Cardiac fibroblast (primary cell): ENCODE measurements at regions not wholly inside any gene's neighbourhood (a gene's known extent, or its start where the extent isn't known, plus 50 kb on each side); places are given as distances from the start of the nearest gene placed in this dataset.

Experiments used
- DNase-seq, 2 donors: peaks; one replicate each; pipeline versions ENCODE4 v3.0.0 to v3.0.0-alpha.2; 2010; ENCODE audit warnings: low read depth in 2 of 2
- H3K4me3 ChIP-seq, 2 donors: replicated peaks in 1 of 2; 1 replicate in 1 of 2; 2 replicates in 1 of 2; pipeline ENCODE4 v1.5.1; 2011; ENCODE audit warnings: low read depth in 2 of 2, low read length in 2 of 2, mild to moderate bottlenecking in 2 of 2, moderate library complexity in 1 of 2
- TF ChIP-seq, protein P1 (sequence below): IDR thresholded peaks from one replicate; pipeline ENCODE4 v1.5.1; 2011; ENCODE audit warnings: low read depth, mild to moderate bottlenecking, low read length, inconsistent platforms

DNA sequence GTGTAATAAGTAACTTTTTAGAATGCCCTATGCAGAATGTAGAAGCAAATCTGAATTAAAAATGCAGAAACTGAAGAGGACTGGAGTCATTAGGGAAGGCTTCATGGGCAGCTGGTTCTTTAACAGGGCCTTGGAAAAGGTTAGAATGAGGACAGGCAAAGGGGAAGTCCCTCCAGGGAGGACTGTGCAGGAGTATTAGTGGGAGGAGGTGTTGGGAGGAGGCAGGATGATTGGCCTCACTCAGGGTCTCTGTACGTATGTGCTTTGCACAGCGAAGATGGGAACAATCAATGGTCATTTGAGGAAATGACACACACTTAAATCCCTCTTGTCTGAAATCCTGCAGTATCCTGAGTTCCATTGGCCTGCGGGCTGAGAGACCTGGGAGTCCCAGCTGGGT is 119.7 kb downstream of the PTCSC3 start:
- DNase-seq: no peak
- H3K4me3 ChIP-seq: no peak overlapping the region
- TF ChIP-seq, protein P1, sequence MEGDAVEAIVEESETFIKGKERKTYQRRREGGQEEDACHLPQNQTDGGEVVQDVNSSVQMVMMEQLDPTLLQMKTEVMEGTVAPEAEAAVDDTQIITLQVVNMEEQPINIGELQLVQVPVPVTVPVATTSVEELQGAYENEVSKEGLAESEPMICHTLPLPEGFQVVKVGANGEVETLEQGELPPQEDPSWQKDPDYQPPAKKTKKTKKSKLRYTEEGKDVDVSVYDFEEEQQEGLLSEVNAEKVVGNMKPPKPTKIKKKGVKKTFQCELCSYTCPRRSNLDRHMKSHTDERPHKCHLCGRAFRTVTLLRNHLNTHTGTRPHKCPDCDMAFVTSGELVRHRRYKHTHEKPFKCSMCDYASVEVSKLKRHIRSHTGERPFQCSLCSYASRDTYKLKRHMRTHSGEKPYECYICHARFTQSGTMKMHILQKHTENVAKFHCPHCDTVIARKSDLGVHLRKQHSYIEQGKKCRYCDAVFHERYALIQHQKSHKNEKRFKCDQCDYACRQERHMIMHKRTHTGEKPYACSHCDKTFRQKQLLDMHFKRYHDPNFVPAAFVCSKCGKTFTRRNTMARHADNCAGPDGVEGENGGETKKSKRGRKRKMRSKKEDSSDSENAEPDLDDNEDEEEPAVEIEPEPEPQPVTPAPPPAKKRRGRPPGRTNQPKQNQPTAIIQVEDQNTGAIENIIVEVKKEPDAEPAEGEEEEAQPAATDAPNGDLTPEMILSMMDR: no peak

DNA sequence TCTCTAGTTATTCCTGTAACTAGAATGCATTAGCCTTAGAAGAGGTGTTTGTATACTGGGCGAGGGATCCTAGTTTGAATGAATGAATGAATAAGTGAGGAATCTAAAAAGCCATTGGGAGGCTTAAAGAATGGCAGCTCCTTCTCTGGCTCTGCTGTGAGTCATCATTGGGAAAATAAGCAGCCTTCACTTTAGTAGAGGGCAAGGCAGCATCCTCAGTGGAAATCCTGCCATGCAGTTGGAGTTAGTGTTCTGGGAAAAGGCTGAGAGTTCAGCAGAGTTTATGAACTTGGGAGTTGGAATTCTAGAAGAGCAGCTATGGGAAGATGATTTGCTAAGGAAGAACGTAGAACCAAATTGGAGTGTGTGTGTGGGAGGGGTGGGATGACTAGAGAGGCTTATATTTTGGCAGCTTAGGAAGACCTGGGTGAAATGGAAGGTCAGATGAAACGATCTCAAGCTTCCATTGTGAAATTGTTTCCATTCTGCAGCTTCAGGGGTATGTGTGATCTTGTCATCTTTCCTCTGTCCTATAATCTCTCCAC is 120.8 kb downstream of the PTCSC3 start:
- no peak for DNase-seq
- H3K4me3 ChIP-seq: no peak overlapping the region
- TF ChIP-seq, protein P1: no peak

DNA sequence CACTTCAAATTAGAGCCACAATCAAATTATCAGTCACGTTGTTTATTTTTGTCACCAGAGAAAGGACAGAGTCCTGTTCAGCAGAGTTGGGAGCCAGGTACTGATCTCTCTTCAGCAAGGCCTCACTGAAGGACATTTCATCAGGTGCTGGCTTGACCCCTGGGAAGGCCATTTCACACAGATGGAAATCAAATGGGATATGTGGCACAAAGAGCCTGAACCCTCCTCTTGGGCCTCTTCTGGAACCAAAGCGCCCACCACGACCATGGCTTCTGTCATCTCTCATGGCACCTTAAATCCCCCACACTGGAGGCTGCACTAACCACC is 121.5 kb downstream of the PTCSC3 start:
- DNase-seq: no peak
- no peak overlapping the region for H3K4me3 ChIP-seq
- TF ChIP-seq, protein P1: no peak

DNA sequence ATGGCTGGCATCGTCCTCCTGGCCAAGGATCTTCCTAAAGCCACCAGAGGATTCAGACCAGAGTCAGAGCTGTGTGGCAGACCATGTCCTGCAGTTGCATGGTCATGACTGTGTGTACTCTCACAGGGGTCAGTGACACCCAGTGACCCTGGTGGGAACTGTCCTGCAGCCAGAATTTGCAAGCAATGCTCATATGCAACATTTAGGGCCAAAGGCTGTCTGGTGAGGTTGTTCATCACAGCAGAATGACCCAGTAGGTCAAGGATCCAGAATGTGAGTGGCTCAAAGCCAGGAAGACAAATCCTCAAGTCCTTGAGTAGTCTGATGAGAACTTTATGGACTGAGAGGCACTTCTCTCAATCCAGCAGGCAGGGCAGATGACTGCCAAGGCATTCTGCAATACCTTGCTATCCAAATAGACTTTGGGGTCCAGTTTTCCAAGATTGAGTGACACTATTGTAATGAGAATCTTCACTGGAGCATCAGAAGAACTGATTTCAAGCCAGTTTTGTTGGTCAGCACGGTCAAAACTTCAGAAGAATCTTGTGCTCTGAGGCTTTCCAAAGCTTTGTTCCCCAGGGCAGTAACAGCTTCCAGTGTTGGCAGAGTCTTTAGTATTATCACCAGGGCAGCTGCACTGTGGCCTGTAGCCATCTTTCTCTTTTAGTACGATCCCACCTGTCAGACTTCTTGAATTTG is 122.0 kb downstream of the PTCSC3 start:
- H3K4me3 ChIP-seq: no peak overlapping the region
- TF ChIP-seq, protein P1: no peak
- DNase-seq: no peak

DNA sequence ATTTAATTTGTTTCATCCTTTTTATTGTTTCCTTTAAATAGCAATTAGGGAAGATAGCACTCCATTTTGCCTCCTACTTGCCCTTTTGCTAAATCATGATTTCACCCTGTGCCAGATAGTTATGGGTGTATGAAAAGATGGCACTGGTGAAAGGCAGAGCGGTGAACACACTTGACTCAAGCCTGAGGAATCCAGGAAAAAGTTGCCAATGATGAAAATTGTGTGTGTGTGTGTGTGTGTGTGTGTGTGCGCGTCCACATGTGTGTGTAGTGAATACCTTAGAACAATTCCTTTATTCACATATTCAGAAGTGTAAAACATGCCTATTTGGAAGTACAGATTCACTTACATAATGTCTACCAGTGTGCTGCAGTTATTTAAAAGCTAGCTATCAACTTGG is 123.8 kb downstream of the PTCSC3 start:
- H3K4me3 ChIP-seq: no peak overlapping the region
- DNase-seq: no peak
- TF ChIP-seq, protein P1: no peak

DNA sequence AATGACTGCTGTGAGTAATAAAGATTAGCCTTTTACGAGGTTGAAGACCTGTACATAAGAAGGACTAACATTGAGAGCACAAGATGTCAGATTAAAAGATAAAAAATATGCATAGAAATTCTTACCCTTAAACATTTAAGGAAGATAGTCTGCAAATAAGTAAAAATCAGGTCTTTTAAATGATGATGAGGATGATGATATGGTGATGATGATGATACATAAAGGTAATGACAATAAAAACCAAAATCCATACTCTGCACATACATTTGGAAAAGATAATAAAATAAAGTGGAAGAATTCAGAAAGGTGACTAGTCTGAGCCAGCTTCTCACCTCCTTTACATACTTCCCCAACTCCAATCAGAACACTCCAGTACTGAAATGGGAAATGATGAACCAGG is 124.5 kb downstream of the PTCSC3 start:
- no peak for DNase-seq
- H3K4me3 ChIP-seq: no peak overlapping the region
- TF ChIP-seq, protein P1: no peak

DNA sequence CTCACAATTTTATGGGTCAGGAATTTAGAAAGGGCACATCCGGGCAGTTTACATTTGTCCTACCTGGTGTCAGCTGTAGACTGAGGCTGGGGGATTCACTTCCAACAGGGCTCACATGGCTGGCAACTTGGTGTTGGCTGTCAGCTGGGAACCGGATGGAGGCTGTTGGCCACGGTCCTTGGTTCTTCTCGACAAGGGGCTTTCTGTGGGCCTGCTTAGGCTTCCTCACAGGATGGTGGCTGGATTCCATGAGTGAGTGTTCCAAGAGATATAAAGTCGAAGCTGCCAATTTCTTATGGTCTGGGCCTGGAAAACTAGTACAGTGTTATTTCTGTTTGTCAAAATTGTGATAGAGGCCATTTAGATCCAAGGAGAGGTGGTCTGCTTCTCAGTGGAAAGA is 127.9 kb downstream of the PTCSC3 start:
- TF ChIP-seq, protein P1: no peak
- no peak overlapping the region for H3K4me3 ChIP-seq
- no peak for DNase-seq
